ENCODE measurements at regions not wholly inside any gene's neighbourhood (a gene's known extent, or its start where the extent isn't known, plus 50 kb on each side); places are given as distances from the start of the nearest gene placed in this dataset.

DNA sequence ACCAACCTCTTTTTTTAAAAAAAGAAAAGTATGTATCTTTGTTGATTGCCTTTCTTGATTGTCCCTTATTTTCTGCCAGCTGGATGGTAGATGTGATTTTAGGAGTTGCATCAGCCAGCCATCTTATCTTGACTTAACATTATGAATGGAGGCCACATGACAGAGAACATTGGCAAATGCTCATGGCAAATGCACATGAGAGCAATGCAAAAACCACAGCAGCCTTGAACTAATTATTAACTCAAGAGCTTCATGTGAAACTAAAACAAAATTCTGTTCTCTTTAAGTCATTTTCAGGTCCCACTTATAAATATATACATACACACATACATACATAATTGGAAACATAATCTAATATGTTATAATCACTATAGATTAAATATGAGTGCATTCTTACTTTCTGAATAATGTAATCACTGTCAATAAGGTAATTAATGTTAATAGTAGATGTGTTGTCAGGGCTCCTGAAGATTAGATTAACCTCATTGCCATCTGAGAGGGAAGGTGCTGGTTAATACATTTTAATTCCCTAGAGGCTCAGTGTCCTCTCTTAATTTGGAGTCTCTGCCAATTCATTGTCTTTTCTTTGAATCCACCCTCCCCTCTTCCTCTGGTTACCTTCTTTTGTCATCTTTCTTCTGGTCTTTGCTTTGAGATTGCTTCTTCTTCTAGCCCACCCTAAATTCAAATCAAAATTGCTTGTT is 962.2 kb downstream of the ADGRL2 start:
- intact Hi-C loops (cut with DNase I; ENCODE audit: low total_unique reads), result no loop called here
- no peak for DNase-seq
- H3K36me3 ChIP-seq, result no peaks in the 10 kb centered on the region
- H3K27ac ChIP-seq, result no peak overlapping the region
- no peak for TF ChIP-seq POLR2A (IDR thresholded peaks at IDR 0.05)
- TF ChIP-seq CTCF (IDR thresholded peaks at IDR 0.05), result no peak
- H3K27me3 ChIP-seq, result no peaks in the 10 kb centered on the region
- H3K4me3 ChIP-seq, result no peak overlapping the region
- no peaks in the 10 kb centered on the region for H3K4me1 ChIP-seq
- no peaks in the 10 kb centered on the region for H3K9me3 ChIP-seq

GRCh38 chr1:82759035-82759434 is 958.3 kb downstream of the ADGRL2 start:
- H3K27ac ChIP-seq, result no peak overlapping the region
- no peaks in the 10 kb centered on the region for H3K4me1 ChIP-seq
- H3K36me3 ChIP-seq, result no peaks in the 10 kb centered on the region
- DNase-seq, result no peak
- TF ChIP-seq CTCF (IDR thresholded peaks at IDR 0.05), result no peak
- TF ChIP-seq POLR2A (IDR thresholded peaks at IDR 0.05), result no peak
- intact Hi-C loops (cut with DNase I; ENCODE audit: low total_unique reads), result no loop called here
- H3K4me3 ChIP-seq, result no peak overlapping the region
- no peaks in the 10 kb centered on the region for H3K27me3 ChIP-seq
- H3K9me3 ChIP-seq, result no peaks in the 10 kb centered on the region

- Histone ChIP-seq H3K4me1 (no peaks in the 10 kb centered on the region), H3K4me3 (no peak overlapping the region), H3K9me3 (no peaks in the 10 kb centered on the region), H3K27ac (no peak overlapping the region), H3K36me3 (no peaks in the 10 kb centered on the region), H3K27me3 (no peaks in the 10 kb centered on the region)
- DNase-seq, result no peak
- intact Hi-C loops (cut with DNase I; ENCODE audit: low total_unique reads), result no loop called here
- TF ChIP-seq POLR2A (IDR thresholded peaks at IDR 0.05) (no peak), CTCF (IDR thresholded peaks at IDR 0.05) (no peak)
Measured at GRCh38 chr1:82755671-82756070, 954.9 kb downstream of the ADGRL2 start.

- intact Hi-C loops (cut with DNase I; ENCODE audit: low total_unique reads), result no loop called here
- DNase-seq, result no peak
Measured at GRCh38 chr1:82755191-82755590, 954.5 kb downstream of the ADGRL2 start.

GRCh38 chr1:82752046-82752445 is 951.3 kb downstream of the ADGRL2 start:
- intact Hi-C loops (cut with DNase I; ENCODE audit: low total_unique reads), result no loop called here

More at GRCh38 chr1:82755191-82755590, 954.5 kb downstream of the ADGRL2 start:
- no peaks in the 10 kb centered on the region for H3K9me3 ChIP-seq
- H3K27me3 ChIP-seq, result no peaks in the 10 kb centered on the region
- H3K27ac ChIP-seq, result no peak overlapping the region
- no peak for TF ChIP-seq CTCF (IDR thresholded peaks at IDR 0.05)
- TF ChIP-seq POLR2A (IDR thresholded peaks at IDR 0.05), result no peak
- H3K4me3 ChIP-seq, result no peak overlapping the region
- H3K4me1 ChIP-seq, result no peaks in the 10 kb centered on the region
- H3K36me3 ChIP-seq, result no peaks in the 10 kb centered on the region

More at GRCh38 chr1:82752046-82752445, 951.3 kb downstream of the ADGRL2 start:
- Histone ChIP-seq H3K36me3 (no peaks in the 10 kb centered on the region), H3K27me3 (no peaks in the 10 kb centered on the region), H3K9me3 (no peaks in the 10 kb centered on the region), H3K27ac (no peak overlapping the region), H3K4me1 (no peaks in the 10 kb centered on the region), H3K4me3 (no peak overlapping the region)
- no peak for DNase-seq
- TF ChIP-seq CTCF (IDR thresholded peaks at IDR 0.05) (no peak), POLR2A (IDR thresholded peaks at IDR 0.05) (no peak)

Data from uterus (tissue), 3 donors.